ENCODE measurements at regions not wholly inside any gene's neighbourhood (a gene's known extent, or its start where the extent isn't known, plus 50 kb on each side); places are given as distances from the start of the nearest gene placed in this dataset.
A peak's percentile ranks its signal among the peaks of the same experiment; 100 is the strongest.

DNA sequence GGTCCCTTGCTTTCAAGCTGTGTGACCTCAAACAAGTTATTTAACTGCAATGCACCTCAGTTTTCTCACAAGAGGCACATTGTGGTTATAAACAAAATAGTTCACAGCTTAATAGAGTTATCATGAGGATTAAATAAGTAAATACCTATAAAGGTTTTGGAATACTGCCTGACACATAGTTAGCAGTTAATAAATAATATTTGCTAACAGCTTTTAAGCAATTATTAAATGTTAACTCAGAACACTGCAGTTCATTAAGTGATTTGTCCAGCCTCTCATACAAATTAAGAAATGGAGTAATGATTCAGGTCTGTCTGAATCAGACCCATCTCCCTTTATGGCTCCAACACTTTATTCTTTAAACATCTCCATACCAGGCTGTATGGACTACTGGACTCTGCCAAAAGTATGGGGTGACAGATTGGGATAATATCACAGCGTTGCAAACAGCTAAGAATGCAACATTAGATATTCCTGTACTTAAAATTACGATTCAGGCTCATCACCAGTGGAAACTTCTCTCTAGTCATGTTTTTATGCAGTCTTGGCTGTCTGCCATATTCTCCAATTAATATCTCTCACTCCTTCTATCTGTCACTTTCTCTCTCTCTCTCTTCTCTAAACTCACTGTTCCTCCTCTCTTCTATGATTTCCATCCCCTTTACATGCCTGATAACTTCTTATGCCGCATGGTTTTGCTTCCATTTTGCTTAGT is 370.6 kb upstream of the UBE2E3 start:
- DNase-seq (ENCODE audit: low read depth) = no peak
- H3K4me3 ChIP-seq (ENCODE audit: low read depth, low read length) = no peak overlapping the region
- TF ChIP-seq, protein P1, sequence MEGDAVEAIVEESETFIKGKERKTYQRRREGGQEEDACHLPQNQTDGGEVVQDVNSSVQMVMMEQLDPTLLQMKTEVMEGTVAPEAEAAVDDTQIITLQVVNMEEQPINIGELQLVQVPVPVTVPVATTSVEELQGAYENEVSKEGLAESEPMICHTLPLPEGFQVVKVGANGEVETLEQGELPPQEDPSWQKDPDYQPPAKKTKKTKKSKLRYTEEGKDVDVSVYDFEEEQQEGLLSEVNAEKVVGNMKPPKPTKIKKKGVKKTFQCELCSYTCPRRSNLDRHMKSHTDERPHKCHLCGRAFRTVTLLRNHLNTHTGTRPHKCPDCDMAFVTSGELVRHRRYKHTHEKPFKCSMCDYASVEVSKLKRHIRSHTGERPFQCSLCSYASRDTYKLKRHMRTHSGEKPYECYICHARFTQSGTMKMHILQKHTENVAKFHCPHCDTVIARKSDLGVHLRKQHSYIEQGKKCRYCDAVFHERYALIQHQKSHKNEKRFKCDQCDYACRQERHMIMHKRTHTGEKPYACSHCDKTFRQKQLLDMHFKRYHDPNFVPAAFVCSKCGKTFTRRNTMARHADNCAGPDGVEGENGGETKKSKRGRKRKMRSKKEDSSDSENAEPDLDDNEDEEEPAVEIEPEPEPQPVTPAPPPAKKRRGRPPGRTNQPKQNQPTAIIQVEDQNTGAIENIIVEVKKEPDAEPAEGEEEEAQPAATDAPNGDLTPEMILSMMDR (IDR thresholded peaks at IDR 0.05; ENCODE audit: insufficient read depth, low read length) = no peak

DNA sequence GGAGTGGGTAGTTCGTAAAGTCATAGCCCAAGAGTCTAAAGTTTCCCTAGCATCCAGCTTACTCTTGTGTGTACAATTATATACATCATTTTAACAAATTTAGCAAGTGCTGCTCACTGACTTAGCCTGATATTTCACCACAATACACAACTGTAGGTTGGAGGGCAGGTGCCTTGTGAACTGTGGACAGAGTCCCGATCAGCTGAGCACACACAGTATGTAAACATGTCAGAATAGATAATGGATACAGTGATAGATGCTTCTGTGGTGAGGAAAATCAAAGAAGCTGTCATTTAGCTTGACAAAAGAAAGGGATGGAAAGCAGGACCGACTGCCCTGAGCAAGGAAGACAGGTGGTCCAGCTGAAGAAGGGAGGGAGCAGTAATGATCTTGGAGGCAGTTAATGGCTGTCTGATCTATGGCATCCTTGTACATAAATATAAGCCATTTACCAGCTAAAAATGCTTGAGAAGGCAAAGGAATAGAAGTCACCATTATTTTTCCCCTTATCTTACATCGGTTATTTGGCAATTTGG is 372.8 kb upstream of the UBE2E3 start:
- no peak overlapping the region for H3K4me3 ChIP-seq (ENCODE audit: low read depth, low read length)
- TF ChIP-seq, protein P1 (IDR thresholded peaks at IDR 0.05; ENCODE audit: insufficient read depth, low read length) = no peak
- no peak for DNase-seq (ENCODE audit: low read depth)

DNA sequence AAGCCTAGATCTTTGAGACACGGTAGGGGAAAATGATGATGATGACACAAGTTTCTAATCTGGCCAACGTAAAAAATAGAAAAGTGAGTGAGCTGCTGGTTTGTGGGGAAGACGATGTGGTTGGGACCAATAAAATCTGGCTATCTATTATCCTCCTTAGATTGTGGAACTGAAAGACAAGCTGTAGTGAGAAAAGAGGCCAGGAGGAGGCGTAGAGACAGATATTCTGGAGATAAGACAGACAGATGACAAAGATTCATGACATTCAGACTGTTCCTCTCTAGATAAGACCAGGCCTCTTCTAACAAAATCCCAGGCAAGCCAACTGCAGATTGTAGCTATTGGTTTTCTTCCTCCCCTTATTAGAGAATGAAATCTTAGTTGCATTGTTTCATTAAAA is 376.3 kb upstream of the UBE2E3 start:
- TF ChIP-seq, protein P1 (IDR thresholded peaks at IDR 0.05; ENCODE audit: insufficient read depth, low read length) = peak; percentile 30
- peak; percentile 7 for DNase-seq (ENCODE audit: low read depth)
- no peak overlapping the region for H3K4me3 ChIP-seq (ENCODE audit: low read depth, low read length)

DNA sequence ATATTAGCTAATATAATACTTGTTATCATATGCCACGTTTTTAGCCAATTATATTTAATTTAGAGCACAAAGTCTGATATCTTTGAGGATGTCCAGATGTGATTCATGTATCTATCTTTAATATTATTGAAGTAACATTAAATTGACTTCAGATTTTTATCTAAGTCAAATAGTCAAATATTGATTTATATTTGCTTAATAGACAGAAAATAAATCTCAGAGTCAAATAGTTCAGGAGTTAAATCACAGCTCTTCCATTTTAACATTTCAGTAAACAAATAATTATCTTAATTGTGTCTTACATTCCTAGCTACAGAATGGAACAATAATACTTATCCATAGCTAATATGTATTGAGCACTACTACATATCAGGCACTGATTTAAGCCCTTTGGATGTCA is 379.4 kb upstream of the UBE2E3 start:
- no peak overlapping the region for H3K4me3 ChIP-seq (ENCODE audit: low read depth, low read length)
- DNase-seq (ENCODE audit: low read depth) = no peak
- TF ChIP-seq, protein P1 (IDR thresholded peaks at IDR 0.05; ENCODE audit: insufficient read depth, low read length) = no peak

DNA sequence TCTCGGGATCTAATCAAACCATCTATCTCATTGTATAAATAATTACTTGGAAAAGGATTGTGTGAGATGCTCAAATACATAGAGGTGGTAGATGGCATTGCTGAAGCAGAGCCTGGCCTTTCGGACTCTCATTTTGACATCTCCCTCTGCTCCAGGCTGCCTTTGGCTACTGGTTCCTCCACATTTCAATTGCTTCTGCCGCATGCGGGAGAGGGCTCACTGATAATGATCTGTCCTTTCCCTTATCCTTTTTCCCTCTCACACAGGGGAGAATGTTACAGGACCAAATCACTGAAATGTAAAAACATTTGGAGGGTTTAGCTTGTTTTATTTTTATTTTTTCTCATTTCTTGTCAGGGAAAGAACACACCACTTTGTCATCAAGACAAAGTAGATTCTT is 380.6 kb upstream of the UBE2E3 start:
- no peak overlapping the region for H3K4me3 ChIP-seq (ENCODE audit: low read depth, low read length)
- TF ChIP-seq, protein P1 (IDR thresholded peaks at IDR 0.05; ENCODE audit: insufficient read depth, low read length) = no peak
- no peak for DNase-seq (ENCODE audit: low read depth)

DNA sequence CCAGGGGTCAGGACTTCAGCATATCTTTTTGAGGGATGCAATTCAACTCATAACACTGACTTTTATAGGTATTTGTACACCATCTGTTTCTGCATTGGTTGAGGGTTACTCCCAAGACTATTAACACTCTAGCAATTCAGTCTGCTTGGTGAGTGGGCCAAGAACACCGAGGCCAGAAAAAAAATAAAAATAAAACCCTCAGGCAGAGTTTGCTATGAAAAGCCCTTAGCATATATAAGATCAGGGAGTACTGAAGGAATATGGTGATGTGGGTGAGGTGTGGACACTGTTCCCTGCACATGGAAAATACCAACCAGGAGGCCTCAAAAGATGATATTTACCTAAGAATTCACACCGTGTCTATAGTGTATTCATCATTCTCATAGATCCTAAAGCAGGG is 383.2 kb upstream of the UBE2E3 start:
- no peak overlapping the region for H3K4me3 ChIP-seq (ENCODE audit: low read depth, low read length)
- DNase-seq (ENCODE audit: low read depth) = no peak
- TF ChIP-seq, protein P1 (IDR thresholded peaks at IDR 0.05; ENCODE audit: insufficient read depth, low read length) = no peak

All from fibroblast of the aortic adventitia (primary cell).